HG02759 (cell line): ENCODE measurements at regions not wholly inside any gene's neighbourhood (a gene's known extent, or its start where the extent isn't known, plus 50 kb on each side); places are given as distances from the start of the nearest gene placed in this dataset.
"Not testable (repeated sequence)": the region's sequence is repeated elsewhere in the genome, so short reads cannot be mapped to it uniquely, and the experiment has no call there.

Experiments
- ATAC-seq: cut with Tn5 transposase; IDR thresholded peaks from one replicate; pipeline ENCODE4 v1.9.1; 2021; ENCODE audit warnings: mild to moderate bottlenecking, moderate library complexity; ENCODE audit not compliant: unreplicated experiment

- ATAC-seq, result no peak
Observed at GRCh38 chr14:105941226-105942166, 415.1 kb downstream of the TMEM121 start.

- not testable (repeated sequence) for ATAC-seq
Observed at GRCh38 chr14:105942725-105943124, 416.3 kb downstream of the TMEM121 start.

- ATAC-seq, result no peak
Observed at GRCh38 chr14:105943973-105944602, 417.7 kb downstream of the TMEM121 start.

GRCh38 chr14:105944632-105945610 lies 418.5 kb downstream of the TMEM121 start:
- no peak for ATAC-seq

- ATAC-seq, result no peak
Observed at GRCh38 chr14:105945896-105946295, 419.5 kb downstream of the TMEM121 start.

GRCh38 chr14:105947599-105947998 lies 421.2 kb downstream of the TMEM121 start:
- no peak for ATAC-seq

- ATAC-seq, result not testable (repeated sequence)
Observed at GRCh38 chr14:105948955-105949354, 422.6 kb downstream of the TMEM121 start.

GRCh38 chr14:105950364-105950892 lies 424.0 kb downstream of the TMEM121 start:
- not testable (repeated sequence) for ATAC-seq

GRCh38 chr14:105951399-105951798 lies 425.0 kb downstream of the TMEM121 start:
- ATAC-seq, result no peak

- ATAC-seq, result no peak
Observed at GRCh38 chr14:105952222-105952621, 425.8 kb downstream of the TMEM121 start.

GRCh38 chr14:105952826-105953225 lies 426.4 kb downstream of the TMEM121 start:
- no peak for ATAC-seq

GRCh38 chr14:105961625-105962024 lies 435.2 kb downstream of the TMEM121 start:
- not testable (repeated sequence) for ATAC-seq

- ATAC-seq, result no peak
Observed at GRCh38 chr14:105962532-105962931, 436.1 kb downstream of the TMEM121 start.

GRCh38 chr14:105968291-105968690 lies 441.9 kb downstream of the TMEM121 start:
- no peak for ATAC-seq

GRCh38 chr14:105969026-105969425 lies 442.6 kb downstream of the TMEM121 start:
- ATAC-seq, result not testable (repeated sequence)

- ATAC-seq, result not testable (repeated sequence)
Observed at GRCh38 chr14:105970821-105971220, 444.4 kb downstream of the TMEM121 start.

GRCh38 chr14:105971593-105972500 lies 445.5 kb downstream of the TMEM121 start:
- ATAC-seq, result no peak

- ATAC-seq, result no peak
Observed at GRCh38 chr14:105974902-105975301, 448.5 kb downstream of the TMEM121 start.

GRCh38 chr14:105978618-105979295 lies 452.4 kb downstream of the TMEM121 start:
- ATAC-seq, result no peak
